K562 (cell line): ENCODE measurements at regions not wholly inside any gene's neighbourhood (a gene's known extent, or its start where the extent isn't known, plus 50 kb on each side); places are given as distances from the start of the nearest gene placed in this dataset.

ENCODE experiments used
- FOSL1 ChIP-seq: fragments of 200-800 bp; sonication (Bioruptor generic); conservative IDR thresholded peaks from 2 replicates; pipeline ENCODE4 v1.6.1; 2016; ENCODE audit warnings: missing genetic modification characterization, missing compliant biosample characterization
- IRF9 ChIP-seq: fragments of 450-650 bp; IDR thresholded peaks from 2 replicates; pipeline ENCODE4 v1.6.1; 2016; ENCODE audit warnings: missing biosample characterization, missing genetic modification characterization
- LEF1 ChIP-seq: fragments of 450-650 bp; IDR thresholded peaks from 2 replicates; pipeline ENCODE4 v1.6.1; 2016; ENCODE audit warnings: mild to moderate bottlenecking

GRCh38 chr13:50205581-50205980, 190.3 kb downstream of the KCNRG start:
- TF ChIP-seq FOSL1 (tag), result no peak
- TF ChIP-seq IRF9 (tag), result no peak
- no peak for TF ChIP-seq LEF1
